ENCODE measurements at regions not wholly inside any gene's neighbourhood (a gene's known extent, or its start where the extent isn't known, plus 50 kb on each side); places are given as distances from the start of the nearest gene placed in this dataset.

- Histone ChIP-seq H3K4me3 (no peak overlapping the region), H3K27ac (no peak overlapping the region), H3K27me3 (no peaks in the 10 kb centered on the region), H3K9me3 (no peaks in the 10 kb centered on the region), H3K36me3 (no peaks in the 10 kb centered on the region), H3K4me1 (no peaks in the 10 kb centered on the region)
- 94 to 99% methylated on average over 6 to 7 of the region's 7 CpGs for WGBS, 2 donors
- DNase-seq, result no peak
- intact Hi-C loops (cut with DNase I), result no loop called here
- no peak for TF ChIP-seq CTCF (IDR thresholded peaks at IDR 0.05)
- no peak for ATAC-seq
These were observed 622.9 kb upstream of the ADGRL4 start for GRCh38 chr1:79629414-79629813.

DNA sequence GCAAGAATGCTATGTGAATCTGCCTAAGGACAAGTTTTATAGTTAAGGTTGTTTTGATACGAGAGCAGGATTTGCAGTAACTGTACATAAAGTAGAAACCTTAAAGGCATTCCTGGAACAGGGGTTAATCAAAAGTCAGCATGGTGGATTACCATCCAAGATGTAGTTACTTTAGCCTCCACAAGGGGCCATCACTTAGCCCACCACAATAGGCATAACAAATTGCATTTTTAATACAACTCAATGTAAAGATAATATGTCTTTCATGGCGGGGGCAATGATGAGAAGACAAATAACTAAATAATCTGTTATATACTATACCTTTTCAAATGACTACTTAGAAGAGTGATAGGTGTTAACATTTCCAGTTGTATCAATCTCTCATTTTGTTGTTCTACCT is 611.2 kb upstream of the ADGRL4 start:
- Histone ChIP-seq H3K27ac (no peak overlapping the region), H3K4me1 (no peaks in the 10 kb centered on the region), H3K9me3 (peaks cover 0 to 21% (median 0%) of the 10 kb centered on the region in 11 donors), H3K4me3 (no peak overlapping the region), H3K36me3 (no peaks in the 10 kb centered on the region), H3K27me3 (no peaks in the 10 kb centered on the region)
- DNase-seq (no peak), ATAC-seq (no peak)
- 80 to 85% methylated on average over 2 of the region's 2 CpGs for WGBS, 2 donors
- intact Hi-C loops (cut with DNase I), result no loop called here
- TF ChIP-seq CTCF (IDR thresholded peaks at IDR 0.05), result no peak

- no peaks in the 10 kb centered on the region for H3K4me1 ChIP-seq
- ATAC-seq (no peak), DNase-seq (no peak)
- no peaks in the 10 kb centered on the region for H3K27me3 ChIP-seq
- TF ChIP-seq CTCF (IDR thresholded peaks at IDR 0.05), result no peak
- 72 to 85% methylated on average over 2 of the region's 2 CpGs for WGBS, 2 donors
- no peaks in the 10 kb centered on the region for H3K36me3 ChIP-seq
- no peak overlapping the region for H3K4me3 ChIP-seq
- peaks cover 0 to 11% (median 0%) of the 10 kb centered on the region in 11 donors for H3K9me3 ChIP-seq
- H3K27ac ChIP-seq, result no peak overlapping the region
- intact Hi-C loops (cut with DNase I), result no loop called here
These were observed 608.2 kb upstream of the ADGRL4 start for GRCh38 chr1:79614762-79615161.

DNA sequence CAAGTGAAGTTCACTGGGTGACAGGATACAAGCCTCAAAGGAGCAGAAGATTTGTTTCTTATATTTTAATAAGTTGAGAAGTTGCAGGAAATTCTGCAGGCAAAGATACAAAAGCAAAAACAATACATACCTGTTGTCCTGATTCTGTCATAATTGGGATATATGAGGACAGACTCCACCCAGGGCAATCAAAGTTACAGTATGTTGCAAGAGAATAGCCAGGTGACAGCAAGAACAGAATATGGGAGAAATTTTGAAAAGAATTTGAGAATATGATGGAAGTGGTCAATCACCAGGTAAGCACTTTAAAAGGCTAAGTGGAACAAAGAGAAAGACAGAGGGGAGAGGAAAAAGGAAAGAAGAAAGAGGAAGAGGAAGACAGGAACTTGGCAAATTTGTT is 607.6 kb upstream of the ADGRL4 start:
- H3K4me1 ChIP-seq, result no peaks in the 10 kb centered on the region
- ATAC-seq (no peak), DNase-seq (no peak)
- H3K27me3 ChIP-seq, result no peaks in the 10 kb centered on the region
- no peak overlapping the region for H3K4me3 ChIP-seq
- no peaks in the 10 kb centered on the region for H3K36me3 ChIP-seq
- H3K9me3 ChIP-seq, result peaks cover 0 to 11% (median 0%) of the 10 kb centered on the region in 11 donors
- no peak for TF ChIP-seq CTCF (IDR thresholded peaks at IDR 0.05)
- intact Hi-C loops (cut with DNase I), result no loop called here
- H3K27ac ChIP-seq, result no peak overlapping the region

- intact Hi-C loops (cut with DNase I), result no loop called here
- Histone ChIP-seq H3K27me3 (no peaks in the 10 kb centered on the region), H3K27ac (no peak overlapping the region), H3K4me3 (no peak overlapping the region), H3K4me1 (no peaks in the 10 kb centered on the region), H3K36me3 (no peaks in the 10 kb centered on the region), H3K9me3 (peaks cover 0 to 8% (median 0%) of the 10 kb centered on the region in 11 donors)
- DNase-seq (no peak), ATAC-seq (no peak)
- 0 to 50% methylated on average over 1 of the region's 1 CpG for WGBS, 2 donors
- no peak for TF ChIP-seq CTCF (IDR thresholded peaks at IDR 0.05)
These were observed 606.5 kb upstream of the ADGRL4 start for GRCh38 chr1:79613046-79613445.
